Natural killer cell (primary cell): ENCODE measurements at regions not wholly inside any gene's neighbourhood (a gene's known extent, or its start where the extent isn't known, plus 50 kb on each side); places are given as distances from the start of the nearest gene placed in this dataset.

Source experiments
- ATAC-seq, 3 donors: fragments of 150-1000 bp in 2 of 3; fragments of 200-7000 bp in 1 of 3; cut with Tn5 transposase; 1 replicate in 1 of 3; 2 replicates in 2 of 3; pipeline ENCODE4 v1.10.0; 2021; ENCODE audit warnings: mild to moderate bottlenecking in 2 of 3, moderate library complexity in 2 of 3
- DNase-seq, 2 donors: peaks; one replicate each; pipeline versions ENCODE4 v3.0.0 to v3.0.0-alpha.2; 2013 to 2021; ENCODE audit warnings: mixed read lengths in 1 of 2
- H3K27ac ChIP-seq: one replicate; pipeline ENCODE4 v1.5.1; 2013; ENCODE audit warnings: mild to moderate bottlenecking, low read length
- H3K27me3 ChIP-seq: one replicate; pipeline ENCODE4 v1.6.1; 2013; ENCODE audit warnings: low read length; ENCODE audit not compliant: control insufficient read depth, insufficient read depth
- H3K36me3 ChIP-seq: one replicate; pipeline ENCODE4 v1.6.1; 2013; ENCODE audit warnings: low read length; ENCODE audit not compliant: control insufficient read depth, insufficient read depth
- H3K4me1 ChIP-seq: one replicate; pipeline ENCODE4 v1.6.1; 2013; ENCODE audit warnings: low read length; ENCODE audit not compliant: control insufficient read depth, insufficient read depth
- H3K4me3 ChIP-seq: one replicate; pipeline ENCODE4 v1.5.1; 2013; ENCODE audit warnings: low read length
- H3K9me3 ChIP-seq: one replicate; pipeline ENCODE4 v1.6.1; 2013; ENCODE audit warnings: low read length; ENCODE audit not compliant: control insufficient read depth, insufficient read depth
- H3K27ac Mint-ChIP-seq, 2 donors: one replicate each; pipeline ENCODE4 v1.8.0; 2022; ENCODE audit warnings: mild to moderate bottlenecking in 2 of 2, mixed read lengths in 2 of 2, moderate library complexity in 1 of 2
- H3K27me3 Mint-ChIP-seq, 2 donors: one replicate each; pipeline ENCODE4 v1.8.0; 2022; ENCODE audit warnings: low read depth in 2 of 2, mixed read lengths in 2 of 2
- H3K36me3 Mint-ChIP-seq: one replicate; pipeline ENCODE4 v1.8.0; 2022; ENCODE audit warnings: mixed read lengths
- H3K4me1 Mint-ChIP-seq, 2 donors: one replicate each; pipeline ENCODE4 v1.8.0; 2022; ENCODE audit warnings: mixed read lengths in 2 of 2
- H3K4me3 Mint-ChIP-seq: one replicate; pipeline ENCODE4 v1.8.0; 2022; ENCODE audit warnings: mild to moderate bottlenecking, moderate library complexity, mixed read lengths
- H3K9me3 Mint-ChIP-seq, 2 donors: one replicate each; pipeline ENCODE4 v1.8.0; 2022; ENCODE audit warnings: mixed read lengths in 2 of 2
- CTCF ChIP-seq: fragments of 200-600 bp; IDR thresholded peaks from one replicate; pipeline ENCODE4 v1.8.0; 2022; ENCODE audit warnings: antibody characterized with exemption
- WGBS: methylation state at CpG from one replicate; pipeline ENCODE4 v1.1.7; 2013; ENCODE audit warnings: missing lambda C conversion rate; ENCODE audit not compliant: insufficient coverage; 5-methylcytosine and 5-hydroxymethylcytosine counted together
- intact Hi-C: fragments of 100-400 bp; cut with micrococcal nuclease; formaldehyde crosslinking; loops from one replicate; pipeline ENCODE4 v1.14.2; 2022

- H3K4me3 ChIP-seq = no peak overlapping the region
- H3K4me3 Mint-ChIP-seq = no peak overlapping the region
- ATAC-seq (no peak), DNase-seq (no peak)
- TF ChIP-seq CTCF = no peak
- no peak overlapping the region for H3K27ac Mint-ChIP-seq
- H3K36me3 Mint-ChIP-seq = no peaks in the 10 kb centered on the region
- H3K9me3 Mint-ChIP-seq = no peaks in the 10 kb centered on the region
- intact Hi-C loops = no loop called here
- WGBS = no CpG with 5 or more reads among the region's 1 CpG
- H3K36me3 ChIP-seq = no peaks in the 10 kb centered on the region
- no peaks in the 10 kb centered on the region for H3K27me3 ChIP-seq
- no peak overlapping the region for H3K27ac ChIP-seq
- H3K4me1 ChIP-seq = no peaks in the 10 kb centered on the region
- H3K9me3 ChIP-seq = no peaks in the 10 kb centered on the region
- H3K4me1 Mint-ChIP-seq = no peaks in the 10 kb centered on the region
- H3K27me3 Mint-ChIP-seq = peaks cover 0 to 6% of the 10 kb centered on the region in 2 donors
Observed at GRCh38 chr13:65915195-65915594, 1314.9 kb downstream of the PCDH9 start.

- no peak overlapping the region for H3K27ac ChIP-seq
- ATAC-seq (no peak), DNase-seq (no peak)
- no peaks in the 10 kb centered on the region for H3K36me3 ChIP-seq
- no peak overlapping the region for H3K4me3 Mint-ChIP-seq
- H3K36me3 Mint-ChIP-seq = no peaks in the 10 kb centered on the region
- peaks cover 0 to 6% of the 10 kb centered on the region in 2 donors for H3K27me3 Mint-ChIP-seq
- TF ChIP-seq CTCF = no peak
- no CpG with 5 or more reads among the region's 1 CpG for WGBS
- H3K4me1 ChIP-seq = no peaks in the 10 kb centered on the region
- intact Hi-C loops = no loop called here
- no peaks in the 10 kb centered on the region for H3K4me1 Mint-ChIP-seq
- no peaks in the 10 kb centered on the region for H3K9me3 Mint-ChIP-seq
- H3K9me3 ChIP-seq = no peaks in the 10 kb centered on the region
- H3K4me3 ChIP-seq = no peak overlapping the region
- H3K27me3 ChIP-seq = no peaks in the 10 kb centered on the region
- no peak overlapping the region for H3K27ac Mint-ChIP-seq
Observed at GRCh38 chr13:65914716-65915115, 1315.4 kb downstream of the PCDH9 start.

- Histone ChIP-seq H3K4me1 (no peaks in the 10 kb centered on the region), H3K27me3 (no peaks in the 10 kb centered on the region), H3K9me3 (peaks cover 11% of the 10 kb centered on the region), H3K36me3 (no peaks in the 10 kb centered on the region), H3K4me3 (no peak overlapping the region), H3K27ac (no peak overlapping the region)
- H3K9me3 Mint-ChIP-seq = peaks cover 3% of the 10 kb centered on the region in 2 donors
- no peaks in the 10 kb centered on the region for H3K4me1 Mint-ChIP-seq
- no peak for DNase-seq
- peaks cover 0 to 4% of the 10 kb centered on the region in 2 donors for H3K27me3 Mint-ChIP-seq
- no peak overlapping the region for H3K4me3 Mint-ChIP-seq
- WGBS = 62% methylated on average over 2 of the region's 2 CpGs
- intact Hi-C loops = no loop called here
- no peaks in the 10 kb centered on the region for H3K36me3 Mint-ChIP-seq
- no peak overlapping the region for H3K27ac Mint-ChIP-seq
- ATAC-seq = no peak
- TF ChIP-seq CTCF = no peak
Observed at GRCh38 chr13:65913173-65913572, 1317.0 kb downstream of the PCDH9 start.

- Mint-ChIP-seq H3K4me1 (no peaks in the 10 kb centered on the region), H3K27ac (no peak overlapping the region), H3K27me3 (peaks cover 0 to 2% of the 10 kb centered on the region in 2 donors), H3K4me3 (no peak overlapping the region), H3K9me3 (peaks cover 3 to 4% of the 10 kb centered on the region in 2 donors), H3K36me3 (no peaks in the 10 kb centered on the region)
- no peak overlapping the region for H3K27ac ChIP-seq
- H3K4me1 ChIP-seq = no peaks in the 10 kb centered on the region
- ATAC-seq = no peak
- WGBS = 10% methylated on average over 2 of the region's 3 CpGs
- H3K4me3 ChIP-seq = no peak overlapping the region
- no peak for TF ChIP-seq CTCF
- intact Hi-C loops = no loop called here
- H3K36me3 ChIP-seq = no peaks in the 10 kb centered on the region
- no peak for DNase-seq
- H3K9me3 ChIP-seq = peaks cover 11% of the 10 kb centered on the region
- H3K27me3 ChIP-seq = no peaks in the 10 kb centered on the region
Observed at GRCh38 chr13:65912516-65912915, 1317.6 kb downstream of the PCDH9 start.
